ENCODE measurements at regions not wholly inside any gene's neighbourhood (a gene's known extent, or its start where the extent isn't known, plus 50 kb on each side); places are given as distances from the start of the nearest gene placed in this dataset.

DNA sequence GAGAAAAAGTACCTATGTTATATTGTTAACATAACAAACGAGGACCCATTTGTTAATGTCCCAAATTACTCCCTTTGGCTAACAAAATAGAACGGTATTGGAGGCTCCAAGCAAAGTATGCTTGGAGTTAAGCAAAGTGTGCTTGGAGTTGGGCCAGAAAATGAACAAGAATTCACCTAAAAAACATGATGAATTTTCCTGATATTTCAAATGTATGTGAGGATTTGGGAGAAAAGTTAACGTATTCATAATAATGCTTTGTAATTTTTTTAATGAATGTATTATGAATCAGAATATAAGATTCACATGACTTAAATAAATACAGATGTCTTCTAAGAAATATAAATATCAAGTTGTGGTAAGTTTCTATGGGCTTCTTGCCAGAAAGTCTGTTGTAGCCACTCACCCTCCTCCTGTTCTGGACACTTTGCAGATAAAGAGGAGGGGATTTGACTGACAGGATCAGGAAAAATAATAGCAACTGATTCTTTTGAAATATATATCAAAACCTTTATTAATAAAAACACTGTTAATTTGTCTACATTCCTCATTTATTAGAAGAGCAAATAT is 423.7 kb upstream of the MMADHC start:
- DNase-seq (ENCODE audit: low read depth, low spot score) (no peak), ATAC-seq (no peak)
- in situ Hi-C loops (cut with HindIII; ENCODE audit: low pct_unique_long_range_greater_than_20kb, low sequenced_read_pairs) (no loop called here), intact Hi-C loops (cut with micrococcal nuclease; ENCODE audit: unreplicated experiment) (no loop called here)
- no peaks in the 10 kb centered on the region for H3K4me1 ChIP-seq (ENCODE audit: control insufficient read depth, insufficient read depth, low read length)
- no peak for TF ChIP-seq REST (IDR thresholded peaks at IDR 0.05; ENCODE audit: insufficient read depth in 1 of 2, low read depth in 2 of 2, low read length in 1 of 2)
- TF ChIP-seq CTCF (IDR thresholded peaks at IDR 0.05): no peak
- TF ChIP-seq SIN3A (IDR thresholded peaks at IDR 0.05; ENCODE audit: borderline replicate concordance, insufficient read depth, low read depth, low read length): no peak
- no peak for TF ChIP-seq TCF7L2 (IDR thresholded peaks at IDR 0.05; ENCODE audit: low read depth, low read length)
- no peak for TF ChIP-seq POLR2AphosphoS5 (IDR thresholded peaks at IDR 0.05; ENCODE audit: low read depth, low read length)
- no peak overlapping the region for H3K4me3 ChIP-seq (ENCODE audit: low read depth in 2 of 2, low read length in 2 of 2)
- no peaks in the 10 kb centered on the region for H3K9me3 ChIP-seq (ENCODE audit: control insufficient read depth, insufficient read depth, low read depth, low read length)
- ChIA-PET CTCF (no interaction called here), POLR2A (no interaction called here)
- no TSS peak for BruUV-seq (replicated peaks)
- H3K36me3 ChIP-seq (ENCODE audit: control insufficient read depth, insufficient read depth, low read length): no peaks in the 10 kb centered on the region
- no peaks in the 10 kb centered on the region for H3K27me3 ChIP-seq (ENCODE audit: control insufficient read depth, insufficient read depth, low read length)
- no peak overlapping the region for H3K27ac ChIP-seq (ENCODE audit: low read length)

DNA sequence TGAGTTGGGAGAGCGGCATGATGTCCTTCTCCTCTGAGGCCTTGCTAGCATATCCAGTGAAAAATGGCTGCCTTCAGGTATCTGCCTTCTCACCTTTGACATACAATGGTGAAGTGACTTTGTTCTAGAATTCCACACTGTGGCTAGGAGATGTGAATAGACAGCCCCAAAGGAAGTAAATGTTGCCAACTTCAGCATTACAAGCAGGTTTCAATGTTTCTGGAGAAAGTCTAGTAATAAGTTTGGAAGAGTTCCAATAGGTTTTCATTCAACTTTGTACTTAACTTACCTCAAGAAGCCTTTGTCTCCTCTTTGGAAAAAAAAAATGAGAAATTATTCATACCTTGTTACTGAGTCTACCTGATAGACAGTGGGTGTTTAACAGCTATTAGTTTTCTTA is 421.3 kb upstream of the MMADHC start:
- ChIA-PET POLR2A (interaction anchor here (0.6 kb wide), 1 partner anchor 171 kb away, joined by 6 read pairs; no protein-coding TSS in a partner anchor), CTCF (no interaction called here)
- in situ Hi-C loops (cut with HindIII; ENCODE audit: low pct_unique_long_range_greater_than_20kb, low sequenced_read_pairs) (no loop called here), intact Hi-C loops (cut with micrococcal nuclease; ENCODE audit: unreplicated experiment) (no loop called here)
- BruUV-seq (replicated peaks): no TSS peak
- Histone ChIP-seq H3K9me3 (ENCODE audit: control insufficient read depth, insufficient read depth, low read depth, low read length) (no peaks in the 10 kb centered on the region), H3K27ac (ENCODE audit: low read length) (no peak overlapping the region), H3K36me3 (ENCODE audit: control insufficient read depth, insufficient read depth, low read length) (no peaks in the 10 kb centered on the region), H3K27me3 (ENCODE audit: control insufficient read depth, insufficient read depth, low read length) (no peaks in the 10 kb centered on the region), H3K4me3 (ENCODE audit: low read depth in 2 of 2, low read length in 2 of 2) (no peak overlapping the region), H3K4me1 (ENCODE audit: control insufficient read depth, insufficient read depth, low read length) (no peaks in the 10 kb centered on the region)
- DNase-seq (ENCODE audit: low read depth, low spot score): no peak
- no peak for TF ChIP-seq POLR2AphosphoS5 (IDR thresholded peaks at IDR 0.05; ENCODE audit: low read depth, low read length)
- TF ChIP-seq CTCF (IDR thresholded peaks at IDR 0.05): no peak
- TF ChIP-seq REST (IDR thresholded peaks at IDR 0.05; ENCODE audit: insufficient read depth in 1 of 2, low read depth in 2 of 2, low read length in 1 of 2): no peak
- TF ChIP-seq TCF7L2 (IDR thresholded peaks at IDR 0.05; ENCODE audit: low read depth, low read length): no peak
- no peak for ATAC-seq
